ENCODE measurements at regions not wholly inside any gene's neighbourhood (a gene's known extent, or its start where the extent isn't known, plus 50 kb on each side); places are given as distances from the start of the nearest gene placed in this dataset.

DNA sequence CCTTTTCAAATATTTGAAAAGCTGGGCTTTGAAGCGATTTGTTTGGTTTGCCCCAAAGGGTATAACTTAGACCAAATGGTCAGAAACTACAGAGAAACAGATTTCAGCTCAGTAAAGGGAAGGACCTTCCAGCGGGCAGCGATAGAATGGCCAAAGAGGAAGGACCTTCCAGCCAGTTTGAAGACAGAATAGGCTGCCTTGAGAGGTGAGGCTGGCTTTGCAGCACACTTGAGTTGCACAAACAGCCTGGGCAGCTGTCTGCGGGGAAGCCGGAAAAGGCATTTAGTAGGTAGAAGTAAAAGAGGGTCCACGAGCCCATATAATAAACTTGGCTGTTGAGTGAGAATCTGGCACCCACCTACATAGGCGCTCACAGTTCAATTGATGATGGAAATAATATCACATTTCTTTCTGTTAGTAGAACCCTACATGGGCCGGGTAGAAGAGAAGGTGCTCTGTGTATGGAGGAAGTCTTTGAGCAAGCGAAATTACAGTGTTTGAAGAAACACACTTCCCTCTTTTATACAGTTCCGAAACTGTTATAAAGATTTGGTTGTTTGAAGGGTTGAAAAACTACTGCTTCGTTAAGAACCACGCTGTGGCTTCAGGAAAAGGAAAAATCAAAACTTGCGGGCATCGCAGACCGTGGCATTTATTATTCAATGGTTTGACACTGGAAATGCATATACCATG, 75.0 kb upstream of the SORBS2 start:
- no peak for DNase-seq

DNA sequence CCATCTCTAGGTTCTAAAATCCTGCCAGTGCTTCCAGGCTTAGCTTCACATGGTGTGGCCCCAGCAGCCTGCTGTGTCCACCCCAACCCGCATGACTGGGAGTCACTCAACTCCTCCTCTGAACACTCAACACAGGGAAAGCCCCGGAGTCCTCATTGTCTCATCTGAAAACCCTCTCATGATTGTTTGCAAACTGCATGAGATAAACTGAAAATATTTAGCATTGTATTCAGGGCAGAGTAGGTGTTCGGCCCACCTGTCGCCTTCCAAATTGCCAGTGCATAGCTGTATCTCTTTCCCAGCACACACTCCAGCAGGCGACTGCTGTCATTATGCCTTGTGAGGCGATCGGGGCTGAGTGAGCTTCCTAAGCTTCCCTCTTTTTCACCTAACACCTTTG, 76.7 kb upstream of the SORBS2 start:
- intact Hi-C loops (cut with micrococcal nuclease): no loop called here
- Histone ChIP-seq H3K36me3 (ENCODE audit: low read depth, low read length) (no peaks in the 10 kb centered on the region), H3F3A (ENCODE audit: low read length, unreplicated experiment) (no peaks in the 10 kb centered on the region), H3K9me3 (ENCODE audit: low read length) (no peaks in the 10 kb centered on the region), H3K9ac (ENCODE audit: low read length) (no peak overlapping the region), H2AFZ (ENCODE audit: low read length) (no peak overlapping the region), H3K9me2 (replicated peaks; ENCODE audit: low read length) (no peaks in the 10 kb centered on the region), H3K4me1 (ENCODE audit: insufficient read depth, low read length) (no peaks in the 10 kb centered on the region), H3K4me2 (ENCODE audit: low read length) (no peak overlapping the region), H4K20me1 (ENCODE audit: low read length) (no peaks in the 10 kb centered on the region), H3K27me3 (ENCODE audit: low read length) (no peaks in the 10 kb centered on the region), H3K27ac (ENCODE audit: low read length) (no peak overlapping the region), H3K4me3 (ENCODE audit: low read length) (no peak overlapping the region), H3K79me2 (ENCODE audit: low read length) (no peaks in the 10 kb centered on the region)
- TF ChIP-seq EZH2 (IDR thresholded peaks at IDR 0.05; ENCODE audit: low read length, unreplicated experiment) (no peak), EZH2phosphoT487 (IDR thresholded peaks at IDR 0.05; ENCODE audit: borderline replicate concordance, low read length) (no peak)
- TF ChIP-seq, protein P1, sequence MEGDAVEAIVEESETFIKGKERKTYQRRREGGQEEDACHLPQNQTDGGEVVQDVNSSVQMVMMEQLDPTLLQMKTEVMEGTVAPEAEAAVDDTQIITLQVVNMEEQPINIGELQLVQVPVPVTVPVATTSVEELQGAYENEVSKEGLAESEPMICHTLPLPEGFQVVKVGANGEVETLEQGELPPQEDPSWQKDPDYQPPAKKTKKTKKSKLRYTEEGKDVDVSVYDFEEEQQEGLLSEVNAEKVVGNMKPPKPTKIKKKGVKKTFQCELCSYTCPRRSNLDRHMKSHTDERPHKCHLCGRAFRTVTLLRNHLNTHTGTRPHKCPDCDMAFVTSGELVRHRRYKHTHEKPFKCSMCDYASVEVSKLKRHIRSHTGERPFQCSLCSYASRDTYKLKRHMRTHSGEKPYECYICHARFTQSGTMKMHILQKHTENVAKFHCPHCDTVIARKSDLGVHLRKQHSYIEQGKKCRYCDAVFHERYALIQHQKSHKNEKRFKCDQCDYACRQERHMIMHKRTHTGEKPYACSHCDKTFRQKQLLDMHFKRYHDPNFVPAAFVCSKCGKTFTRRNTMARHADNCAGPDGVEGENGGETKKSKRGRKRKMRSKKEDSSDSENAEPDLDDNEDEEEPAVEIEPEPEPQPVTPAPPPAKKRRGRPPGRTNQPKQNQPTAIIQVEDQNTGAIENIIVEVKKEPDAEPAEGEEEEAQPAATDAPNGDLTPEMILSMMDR (conservative IDR thresholded peaks at IDR 0.05; ENCODE audit: low read depth, low read length): no peak
- no peak for ATAC-seq
- BruUV-seq (replicated peaks): no TSS peak
- POLR2A ChIA-PET (ENCODE audit: unreplicated experiment): no interaction called here
- CTCF ChIA-PET: no interaction called here
- DNase-seq: no peak

More for the DNA sequence above, 75.0 kb upstream of the SORBS2 start:
- Histone ChIP-seq H3K27ac (ENCODE audit: low read length) (no peak overlapping the region), H3K36me3 (ENCODE audit: low read depth, low read length) (no peaks in the 10 kb centered on the region; the same call in 1 of the 2 replicates), H3F3A (ENCODE audit: low read length, unreplicated experiment) (no peaks in the 10 kb centered on the region), H4K20me1 (ENCODE audit: low read length) (no peaks in the 10 kb centered on the region), H3K27me3 (ENCODE audit: low read length) (no peaks in the 10 kb centered on the region), H3K9ac (ENCODE audit: low read length) (no peak overlapping the region), H2AFZ (ENCODE audit: low read length) (no peak overlapping the region), H3K9me2 (replicated peaks; ENCODE audit: low read length) (no peaks in the 10 kb centered on the region), H3K79me2 (ENCODE audit: low read length) (no peaks in the 10 kb centered on the region), H3K9me3 (ENCODE audit: low read length) (0 out of 2 replicates have a peak, but pooled peaks cover 3% of the 10 kb centered on the region), H3K4me2 (ENCODE audit: low read length) (no peak overlapping the region), H3K4me3 (ENCODE audit: low read length) (no peak overlapping the region), H3K4me1 (ENCODE audit: insufficient read depth, low read length) (no peaks in the 10 kb centered on the region)
- intact Hi-C loops (cut with micrococcal nuclease): no loop called here
- TF ChIP-seq EZH2phosphoT487 (IDR thresholded peaks at IDR 0.05; ENCODE audit: borderline replicate concordance, low read length): no peak
- no peak for TF ChIP-seq EZH2 (IDR thresholded peaks at IDR 0.05; ENCODE audit: low read length, unreplicated experiment)
- TF ChIP-seq, protein P1 (conservative IDR thresholded peaks at IDR 0.05; ENCODE audit: low read depth, low read length): no peak
- no TSS peak for BruUV-seq (replicated peaks)
- no peak for ATAC-seq
- POLR2A ChIA-PET (ENCODE audit: unreplicated experiment): no interaction called here
- CTCF ChIA-PET: no interaction called here

DNA sequence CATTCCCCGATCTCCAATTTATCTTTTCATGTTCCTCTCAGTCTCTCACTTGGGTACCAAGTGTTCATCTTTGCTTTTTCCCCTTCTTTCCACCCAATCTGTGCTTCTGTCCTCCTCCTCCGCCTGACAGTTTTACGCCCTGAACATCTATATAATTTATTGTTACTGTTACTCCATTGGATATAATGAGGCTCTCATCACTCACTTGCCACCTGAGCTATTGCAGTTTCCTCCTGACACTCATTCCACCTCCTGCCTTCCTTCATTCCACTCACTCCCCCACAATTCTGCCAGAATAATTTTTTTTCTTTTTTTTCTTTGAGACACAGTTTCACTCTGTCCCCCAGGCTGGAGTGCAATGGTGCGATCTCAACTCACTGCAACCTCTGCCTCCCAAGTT, 77.6 kb upstream of the SORBS2 start:
- H3K9me3 ChIP-seq (ENCODE audit: low read length): no peaks in the 10 kb centered on the region
- CTCF ChIA-PET: no interaction called here
- H3K9me2 ChIP-seq (replicated peaks; ENCODE audit: low read length): no peaks in the 10 kb centered on the region
- H3K4me1 ChIP-seq (ENCODE audit: insufficient read depth, low read length): no peaks in the 10 kb centered on the region
- no peak for ATAC-seq
- no peak overlapping the region for H3K4me2 ChIP-seq (ENCODE audit: low read length)
- no TSS peak for BruUV-seq (replicated peaks)
- TF ChIP-seq EZH2 (IDR thresholded peaks at IDR 0.05; ENCODE audit: low read length, unreplicated experiment): no peak
- TF ChIP-seq, protein P1 (conservative IDR thresholded peaks at IDR 0.05; ENCODE audit: low read depth, low read length): no peak
- TF ChIP-seq EZH2phosphoT487 (IDR thresholded peaks at IDR 0.05; ENCODE audit: borderline replicate concordance, low read length): no peak
- H2AFZ ChIP-seq (ENCODE audit: low read length): no peak overlapping the region
- H4K20me1 ChIP-seq (ENCODE audit: low read length): no peaks in the 10 kb centered on the region
- no peaks in the 10 kb centered on the region for H3K36me3 ChIP-seq (ENCODE audit: low read depth, low read length)
- no peaks in the 10 kb centered on the region for H3K79me2 ChIP-seq (ENCODE audit: low read length)
- H3K27ac ChIP-seq (ENCODE audit: low read length): no peak overlapping the region
- no peaks in the 10 kb centered on the region for H3F3A ChIP-seq (ENCODE audit: low read length, unreplicated experiment)
- no peak overlapping the region for H3K4me3 ChIP-seq (ENCODE audit: low read length)
- no peak for DNase-seq
- H3K9ac ChIP-seq (ENCODE audit: low read length): no peak overlapping the region
- intact Hi-C loops (cut with micrococcal nuclease): no loop called here
- POLR2A ChIA-PET (ENCODE audit: unreplicated experiment): no interaction called here
- no peaks in the 10 kb centered on the region for H3K27me3 ChIP-seq (ENCODE audit: low read length)

All from PC-3 (cell line).